ENCODE measurements at regions not wholly inside any gene's neighbourhood (a gene's known extent, or its start where the extent isn't known, plus 50 kb on each side); places are given as distances from the start of the nearest gene placed in this dataset.

- H3K9ac ChIP-seq (ENCODE audit: control insufficient read depth, extremely low read depth, insufficient read depth, low read length), result no peak overlapping the region
- H3K79me2 ChIP-seq (ENCODE audit: control insufficient read depth, insufficient read depth, low read length), result no peaks in the 10 kb centered on the region
- DNase-seq (ENCODE audit: low read depth, low spot score) (no peak), FAIRE-seq (no peak)
- no peak overlapping the region for H3K4me3 ChIP-seq (ENCODE audit: control insufficient read depth in 2 of 3, extremely low read depth in 1 of 3, insufficient read depth in 2 of 3, low read depth in 1 of 3, low read length in 3 of 3)
- no peaks in the 10 kb centered on the region for H3K9me3 ChIP-seq (ENCODE audit: control insufficient read depth, low read depth, low read length)
- no peak overlapping the region for H2AFZ ChIP-seq (ENCODE audit: control insufficient read depth, low read length)
- no peaks in the 10 kb centered on the region for H3K27me3 ChIP-seq (ENCODE audit: control insufficient read depth, extremely low read depth, insufficient read depth, low read length)
- dilution Hi-C loops (cut with MboI; ENCODE audit: extremely low pct_ligation_motif_present, low sequenced_read_pairs), result no loop called here
- no peaks in the 10 kb centered on the region for H3K4me1 ChIP-seq (ENCODE audit: control insufficient read depth, extremely low read depth, insufficient read depth, low read length)
- no peaks in the 10 kb centered on the region for H3K9me1 ChIP-seq (ENCODE audit: control insufficient read depth, extremely low read depth, insufficient read depth, low read length)
- no peaks in the 10 kb centered on the region for H3K36me3 ChIP-seq (ENCODE audit: control insufficient read depth in 2 of 2, extremely low read depth in 1 of 2, insufficient read depth in 2 of 2, low read length in 2 of 2)
- H3K27ac ChIP-seq (ENCODE audit: control insufficient read depth, insufficient read depth, low read length), result no peak overlapping the region
- H4K20me1 ChIP-seq (ENCODE audit: control insufficient read depth, extremely low read depth, insufficient read depth, low read length), result no peaks in the 10 kb centered on the region
- no peak overlapping the region for H3K4me2 ChIP-seq (ENCODE audit: control insufficient read depth, extremely low read depth, insufficient read depth, low read depth, low read length)
- TF ChIP-seq CTCF (optimal IDR thresholded peaks at IDR 0.05 in 1 of 3, IDR thresholded peaks at IDR 0.05 in 1 of 3, conservative IDR thresholded peaks at IDR 0.05 in 1 of 3; ENCODE audit: extremely low read depth in 1 of 3, insufficient read depth in 2 of 3, low read length in 3 of 3) (no peak), EZH2 (IDR thresholded peaks at IDR 0.05; ENCODE audit: low read length) (no peak)
Observed at GRCh38 chr2:129444751-129445150, 534.7 kb upstream of the RAB6C start.

GRCh38 chr2:129456691-129457090 lies 522.8 kb upstream of the RAB6C start:
- FAIRE-seq (no peak), DNase-seq (ENCODE audit: low read depth, low spot score) (no peak)
- Histone ChIP-seq H3K4me1 (ENCODE audit: control insufficient read depth, extremely low read depth, insufficient read depth, low read length) (no peaks in the 10 kb centered on the region), H3K9me3 (ENCODE audit: control insufficient read depth, low read depth, low read length) (no peaks in the 10 kb centered on the region), H3K4me2 (ENCODE audit: control insufficient read depth, extremely low read depth, insufficient read depth, low read depth, low read length) (no peak overlapping the region), H3K79me2 (ENCODE audit: control insufficient read depth, insufficient read depth, low read length) (no peaks in the 10 kb centered on the region), H2AFZ (ENCODE audit: control insufficient read depth, low read length) (no peak overlapping the region), H3K4me3 (ENCODE audit: control insufficient read depth in 2 of 3, extremely low read depth in 1 of 3, insufficient read depth in 2 of 3, low read depth in 1 of 3, low read length in 3 of 3) (no peak overlapping the region), H3K36me3 (ENCODE audit: control insufficient read depth in 2 of 2, extremely low read depth in 1 of 2, insufficient read depth in 2 of 2, low read length in 2 of 2) (no peaks in the 10 kb centered on the region), H3K9me1 (ENCODE audit: control insufficient read depth, extremely low read depth, insufficient read depth, low read length) (no peaks in the 10 kb centered on the region), H3K27ac (ENCODE audit: control insufficient read depth, insufficient read depth, low read length) (no peak overlapping the region), H3K27me3 (ENCODE audit: control insufficient read depth, extremely low read depth, insufficient read depth, low read length) (no peaks in the 10 kb centered on the region), H4K20me1 (ENCODE audit: control insufficient read depth, extremely low read depth, insufficient read depth, low read length) (no peaks in the 10 kb centered on the region), H3K9ac (ENCODE audit: control insufficient read depth, extremely low read depth, insufficient read depth, low read length) (no peak overlapping the region)
- TF ChIP-seq CTCF (optimal IDR thresholded peaks at IDR 0.05 in 1 of 3, IDR thresholded peaks at IDR 0.05 in 1 of 3, conservative IDR thresholded peaks at IDR 0.05 in 1 of 3; ENCODE audit: extremely low read depth in 1 of 3, insufficient read depth in 2 of 3, low read length in 3 of 3) (no peak), EZH2 (IDR thresholded peaks at IDR 0.05; ENCODE audit: low read length) (no peak)
- dilution Hi-C loops (cut with MboI; ENCODE audit: extremely low pct_ligation_motif_present, low sequenced_read_pairs), result no loop called here
